H9 (cell line): ENCODE measurements at regions not wholly inside any gene's neighbourhood (a gene's known extent, or its start where the extent isn't known, plus 50 kb on each side); places are given as distances from the start of the nearest gene placed in this dataset.

Source experiments
- DNase-seq: peaks from one replicate; pipeline ENCODE4 v3.0.0-alpha.2; 2017
- H2AFZ ChIP-seq: one replicate; pipeline ENCODE4 v1.6.1; 2013; ENCODE audit warnings: mild to moderate bottlenecking, low read length, control low read depth, moderate library complexity
- H2AK5ac ChIP-seq: 2 replicates; pipeline ENCODE4 v1.6.1; 2013; ENCODE audit warnings: low read length, control low read depth, mixed read lengths; ENCODE audit not compliant: insufficient read length
- H2BK120ac ChIP-seq: one replicate; pipeline ENCODE4 v1.6.1; 2013; ENCODE audit warnings: low read depth, mild to moderate bottlenecking, low read length, control low read depth, inconsistent platforms; ENCODE audit not compliant: poor library complexity, severe bottlenecking
- H2BK12ac ChIP-seq: 2 replicates; pipeline ENCODE4 v1.6.1; 2013; ENCODE audit warnings: low read length, control low read depth, mixed read lengths, low read depth; ENCODE audit not compliant: insufficient read length
- H2BK15ac ChIP-seq: 2 replicates; pipeline ENCODE4 v1.6.1; 2013; ENCODE audit warnings: low read depth, low read length, control low read depth
- H2BK20ac ChIP-seq: one replicate; pipeline ENCODE4 v1.6.1; 2013; ENCODE audit warnings: low read depth, mild to moderate bottlenecking, low read length, control low read depth, inconsistent platforms; ENCODE audit not compliant: poor library complexity, severe bottlenecking
- H2BK5ac ChIP-seq: 2 replicates; pipeline ENCODE4 v1.6.1; 2013; ENCODE audit warnings: low read length, control low read depth, mixed read lengths; ENCODE audit not compliant: insufficient read length
- H3K14ac ChIP-seq: 2 replicates; pipeline ENCODE4 v1.6.1; 2013; ENCODE audit warnings: low read length, control low read depth; ENCODE audit not compliant: insufficient read depth
- H3K18ac ChIP-seq: 2 replicates; pipeline ENCODE4 v1.6.1; 2013; ENCODE audit warnings: low read depth, mild to moderate bottlenecking, mixed read lengths, low read length, control low read depth; ENCODE audit not compliant: insufficient read length
- H3K23ac ChIP-seq: 2 replicates; pipeline ENCODE4 v1.6.1; 2013; ENCODE audit warnings: low read length, control low read depth, mixed read lengths, low read depth; ENCODE audit not compliant: insufficient read length
- H3K23me2 ChIP-seq: 2 replicates; pipeline ENCODE4 v1.6.1; 2013; ENCODE audit warnings: low read depth, mild to moderate bottlenecking, mixed read lengths, low read length, control low read depth; ENCODE audit not compliant: insufficient read length, poor library complexity, severe bottlenecking
- H3K27ac ChIP-seq: 2 replicates; pipeline ENCODE4 v1.5.1; 2013; ENCODE audit warnings: low read length, control low read depth, mixed read lengths, low read depth; ENCODE audit not compliant: insufficient read length
- H3K27me3 ChIP-seq: 2 replicates; pipeline ENCODE4 v1.6.1; 2013; ENCODE audit warnings: low read length, control low read depth, inconsistent platforms; ENCODE audit not compliant: insufficient read depth
- H3K4ac ChIP-seq: 2 replicates; pipeline ENCODE4 v1.6.1; 2013; ENCODE audit warnings: low read depth, mild to moderate bottlenecking, control low read depth, inconsistent platforms, low read length, moderate library complexity
- H3K4me1 ChIP-seq: 2 replicates; pipeline ENCODE4 v1.6.1; 2013; ENCODE audit warnings: low read length, control low read depth, inconsistent platforms; ENCODE audit not compliant: insufficient read depth
- H3K4me2 ChIP-seq: 2 replicates; pipeline ENCODE4 v1.6.1; 2013; ENCODE audit warnings: low read length, control low read depth, mixed read lengths; ENCODE audit not compliant: insufficient read length, insufficient read depth
- H3K56ac ChIP-seq: 2 replicates; pipeline ENCODE4 v1.6.1; 2013; ENCODE audit warnings: low read depth, mild to moderate bottlenecking, mixed read lengths, low read length, control low read depth; ENCODE audit not compliant: insufficient read length
- H3K79me1 ChIP-seq: 2 replicates; pipeline ENCODE4 v1.6.1; 2013; ENCODE audit warnings: low read depth, mild to moderate bottlenecking, moderate library complexity, low read length, control low read depth, inconsistent platforms; ENCODE audit not compliant: insufficient read depth, poor library complexity, severe bottlenecking
- H3K79me2 ChIP-seq: 2 replicates; pipeline ENCODE4 v1.6.1; 2013; ENCODE audit warnings: low read length, control low read depth, inconsistent platforms; ENCODE audit not compliant: insufficient read depth
- H3K9ac ChIP-seq: 2 replicates; pipeline ENCODE4 v1.6.1; 2013; ENCODE audit warnings: low read length, control low read depth, mixed read lengths; ENCODE audit not compliant: insufficient read length; ENCODE audit errors: extremely low read depth
- H3K9me3 ChIP-seq: one replicate; pipeline ENCODE4 v1.6.1; 2013; ENCODE audit warnings: low read depth, low read length, inconsistent platforms; ENCODE audit not compliant: control insufficient read depth
- H3T11ph ChIP-seq: one replicate; pipeline ENCODE4 v1.6.1; 2013; ENCODE audit warnings: mild to moderate bottlenecking, low read length, control low read depth, inconsistent platforms
- H4K20me1 ChIP-seq: one replicate; pipeline ENCODE4 v1.6.1; 2013; ENCODE audit not compliant: control insufficient read depth, insufficient read length, insufficient read depth
- H4K5ac ChIP-seq: 2 replicates; pipeline ENCODE4 v1.6.1; 2013; ENCODE audit warnings: low read depth, mild to moderate bottlenecking, mixed read lengths, low read length, control low read depth; ENCODE audit not compliant: insufficient read length
- H4K8ac ChIP-seq: replicated peaks from 2 replicates; pipeline ENCODE4 v1.6.1; 2013; ENCODE audit warnings: low read length, control low read depth, mixed read lengths, low read depth; ENCODE audit not compliant: insufficient read length
- H4K91ac ChIP-seq: 2 replicates; pipeline ENCODE4 v1.6.1; 2013; ENCODE audit warnings: low read depth, mild to moderate bottlenecking, moderate library complexity, mixed read lengths, low read length, control low read depth; ENCODE audit not compliant: insufficient read length
- H3K27ac Mint-ChIP-seq, 3 experiments: 2 replicates in 2 of 3; 3 replicates in 1 of 3; pipeline ENCODE4 v1.8.0; 2020 to 2021; ENCODE audit warnings: mixed read lengths in 3 of 3, mild to moderate bottlenecking in 1 of 3, moderate library complexity in 1 of 3
- H3K27me3 Mint-ChIP-seq: 2 replicates; pipeline ENCODE4 v1.8.0; 2021; ENCODE audit warnings: low read depth, mild to moderate bottlenecking, moderate library complexity, mixed read lengths
- H3K36me3 Mint-ChIP-seq, 3 experiments: 2 replicates in 2 of 3; 3 replicates in 1 of 3; pipeline ENCODE4 v1.8.0; 2020 to 2021; ENCODE audit warnings: low read depth in 3 of 3, mixed read lengths in 3 of 3; ENCODE audit not compliant: insufficient read depth in 1 of 3
- H3K4me1 Mint-ChIP-seq, 2 experiments: 2 replicates each; pipeline ENCODE4 v1.8.0; 2020; ENCODE audit warnings: mixed read lengths in 2 of 2
- H3K4me3 Mint-ChIP-seq, 2 experiments: 2 replicates in 1 of 2; 3 replicates in 1 of 2; pipeline ENCODE4 v1.8.0; 2020 to 2021; ENCODE audit warnings: mild to moderate bottlenecking in 2 of 2, mixed read lengths in 2 of 2, moderate library complexity in 1 of 2
- H3K9me3 Mint-ChIP-seq, 2 experiments: 2 replicates in 1 of 2; 3 replicates in 1 of 2; pipeline ENCODE4 v1.8.0; 2020; ENCODE audit warnings: mild to moderate bottlenecking in 2 of 2, mixed read lengths in 2 of 2, moderate library complexity in 1 of 2
- WGBS: extraction: QIAGEN DNeasy Blood & Tissue Kit; methylation state at CpG from one replicate; pipeline ENCODE4 v1.1.7; 2013; ENCODE audit warnings: missing lambda C conversion rate, low lambda C conversion rate, mixed read lengths; ENCODE audit not compliant: insufficient read length; ENCODE audit errors: extremely low coverage; 5-methylcytosine and 5-hydroxymethylcytosine counted together
- TF ChIP-seq, protein P1 (sequence below): fragments of 200-600 bp; sonication (generic); conservative IDR thresholded peaks from 3 replicates; pipeline ENCODE4 v1.8.0; 2021; ENCODE audit warnings: antibody characterized with exemption, mild to moderate bottlenecking

DNA sequence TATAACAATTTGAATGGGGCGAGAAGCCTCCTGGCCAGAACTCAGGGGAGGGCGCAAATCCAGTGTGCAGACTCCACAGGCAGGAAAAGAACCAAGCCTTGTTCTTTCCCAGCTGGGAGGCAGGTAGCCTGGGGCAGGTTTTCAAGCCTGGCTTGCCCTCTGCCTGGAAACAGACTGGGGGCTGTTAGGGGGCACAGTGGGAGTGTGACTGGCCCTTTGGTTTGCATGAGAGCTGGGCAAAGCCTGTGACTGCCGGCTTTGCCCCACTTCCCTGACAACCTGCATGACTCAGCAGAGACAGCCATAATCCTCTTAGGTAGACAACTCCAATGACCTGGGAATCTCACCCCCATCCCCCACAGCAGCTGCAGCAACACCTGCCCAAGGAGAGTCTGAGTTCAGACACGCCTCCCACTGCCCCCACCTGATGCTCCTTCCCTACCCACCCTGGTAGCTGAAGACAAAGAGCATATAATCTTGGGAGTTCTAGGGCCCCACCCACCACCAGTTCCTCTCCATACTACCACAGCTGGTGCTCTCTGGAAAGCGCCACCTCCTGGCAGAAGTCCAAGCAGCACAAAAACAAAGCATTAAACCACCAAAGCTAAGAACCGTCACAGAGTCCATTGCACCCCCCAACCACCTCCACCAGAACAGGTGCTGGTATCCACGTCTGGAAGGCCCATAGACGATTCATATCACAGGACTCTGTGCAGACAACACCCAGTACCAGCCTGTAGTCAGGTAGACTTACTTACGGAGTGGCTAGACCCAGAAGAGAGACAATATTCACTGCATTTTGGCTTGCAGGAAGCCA lies 402.5 kb downstream of the STK39 start:
- Histone ChIP-seq H3K27me3 (no peaks in the 10 kb centered on the region), H3K23ac (no peak overlapping the region), H3K79me1 (no peaks in the 10 kb centered on the region), H2BK20ac (no peak overlapping the region), H3K14ac (no peak overlapping the region; the same call in 1 of the 2 replicates), H3K4me1 (no peaks in the 10 kb centered on the region; the same call in 1 of the 2 replicates), H3K4me2 (no peak overlapping the region), H3K79me2 (no peaks in the 10 kb centered on the region), H4K91ac (no peak overlapping the region), H2BK15ac (no peak overlapping the region), H2AK5ac (no peak overlapping the region), H3K4ac (no peak overlapping the region), H4K8ac (no peak overlapping the region), H3T11ph (no peak overlapping the region), H3K56ac (no peak overlapping the region), H2AFZ (no peak overlapping the region), H2BK12ac (no peak overlapping the region), H4K5ac (no peak overlapping the region), H2BK120ac (no peak overlapping the region), H3K23me2 (no peaks in the 10 kb centered on the region), H3K9me3 (no peaks in the 10 kb centered on the region), H3K9ac (no peak overlapping the region), H3K18ac (peak overlapping the region; percentile 62), H2BK5ac (no peak overlapping the region), H4K20me1 (no peaks in the 10 kb centered on the region), H3K27ac (peak overlapping the region; percentile 7)
- Mint-ChIP-seq H3K27ac (peak overlapping the region; percentile 98 to 99 (median 99)), H3K9me3 (peaks cover 45 to 46% of the 10 kb centered on the region in 2 experiments), H3K27me3 (no peaks in the 10 kb centered on the region), H3K36me3 (peaks cover 39 to 49% (median 48%) of the 10 kb centered on the region in 3 experiments), H3K4me3 (no peak overlapping the region), H3K4me1 (peaks cover 31 to 32% of the 10 kb centered on the region in 2 experiments)
- WGBS: no CpG with 5 or more reads among the region's 9 CpGs
- TF ChIP-seq, protein P1, sequence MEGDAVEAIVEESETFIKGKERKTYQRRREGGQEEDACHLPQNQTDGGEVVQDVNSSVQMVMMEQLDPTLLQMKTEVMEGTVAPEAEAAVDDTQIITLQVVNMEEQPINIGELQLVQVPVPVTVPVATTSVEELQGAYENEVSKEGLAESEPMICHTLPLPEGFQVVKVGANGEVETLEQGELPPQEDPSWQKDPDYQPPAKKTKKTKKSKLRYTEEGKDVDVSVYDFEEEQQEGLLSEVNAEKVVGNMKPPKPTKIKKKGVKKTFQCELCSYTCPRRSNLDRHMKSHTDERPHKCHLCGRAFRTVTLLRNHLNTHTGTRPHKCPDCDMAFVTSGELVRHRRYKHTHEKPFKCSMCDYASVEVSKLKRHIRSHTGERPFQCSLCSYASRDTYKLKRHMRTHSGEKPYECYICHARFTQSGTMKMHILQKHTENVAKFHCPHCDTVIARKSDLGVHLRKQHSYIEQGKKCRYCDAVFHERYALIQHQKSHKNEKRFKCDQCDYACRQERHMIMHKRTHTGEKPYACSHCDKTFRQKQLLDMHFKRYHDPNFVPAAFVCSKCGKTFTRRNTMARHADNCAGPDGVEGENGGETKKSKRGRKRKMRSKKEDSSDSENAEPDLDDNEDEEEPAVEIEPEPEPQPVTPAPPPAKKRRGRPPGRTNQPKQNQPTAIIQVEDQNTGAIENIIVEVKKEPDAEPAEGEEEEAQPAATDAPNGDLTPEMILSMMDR: peak; percentile 75
- DNase-seq: peak; percentile 89
